HFFc6 (cell line): ENCODE measurements at regions not wholly inside any gene's neighbourhood (a gene's known extent, or its start where the extent isn't known, plus 50 kb on each side); places are given as distances from the start of the nearest gene placed in this dataset.

Experiments used
- DNase-seq: peaks from one replicate; pipeline ENCODE4 v3.0.0-alpha.2; 2018
- H3K27ac Mint-ChIP-seq: 2 replicates; pipeline ENCODE4 v1.8.0; 2020; ENCODE audit warnings: mild to moderate bottlenecking, mixed read lengths
- H3K27me3 Mint-ChIP-seq: 2 replicates; pipeline ENCODE4 v1.8.0; 2021; ENCODE audit warnings: mild to moderate bottlenecking, moderate library complexity, mixed read lengths; ENCODE audit not compliant: insufficient read depth
- H3K36me3 Mint-ChIP-seq: 2 replicates; pipeline ENCODE4 v1.8.0; 2021; ENCODE audit warnings: low read depth, mixed read lengths
- H3K4me1 Mint-ChIP-seq: 2 replicates; pipeline ENCODE4 v1.8.0; 2020; ENCODE audit warnings: low read depth, mixed read lengths
- H3K4me3 Mint-ChIP-seq: 2 replicates; pipeline ENCODE4 v1.8.0; 2020; ENCODE audit warnings: mild to moderate bottlenecking, moderate library complexity, mixed read lengths
- H3K9me3 Mint-ChIP-seq: 2 replicates; pipeline ENCODE4 v1.8.0; 2020; ENCODE audit warnings: mild to moderate bottlenecking, mixed read lengths
- CTCF ChIP-seq: fragments of 200-600 bp; sonication (generic); IDR thresholded peaks from 2 replicates; pipeline ENCODE4 v1.5.0; 2021; ENCODE audit warnings: antibody characterized with exemption, mild to moderate bottlenecking

DNA sequence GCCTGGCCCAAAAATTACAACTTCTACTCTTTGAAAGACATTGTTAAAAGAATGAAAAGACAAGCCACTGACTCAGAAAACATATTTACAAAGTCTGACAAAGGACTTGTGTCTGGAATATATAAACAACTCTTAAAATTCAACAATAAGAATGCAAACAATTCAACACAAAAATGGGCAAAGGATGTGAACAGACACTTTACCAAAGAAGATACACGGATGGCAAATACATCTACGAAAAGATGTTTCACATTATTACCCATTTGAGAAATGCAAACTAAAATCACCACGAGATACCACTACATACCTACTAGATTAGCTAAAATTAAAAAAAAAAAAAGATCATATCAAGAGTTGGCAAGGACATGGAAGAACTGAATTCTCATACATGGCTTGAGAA is 80.8 kb upstream of the METRNL start:
- H3K27me3 Mint-ChIP-seq: no peaks in the 10 kb centered on the region; the same call in none of the 2 replicates
- no peak for TF ChIP-seq CTCF
- no peaks in the 10 kb centered on the region for H3K4me1 Mint-ChIP-seq
- H3K4me3 Mint-ChIP-seq: no peak overlapping the region
- peaks cover 16% of the 10 kb centered on the region for H3K9me3 Mint-ChIP-seq
- H3K27ac Mint-ChIP-seq: no peak overlapping the region
- H3K36me3 Mint-ChIP-seq: peaks cover 26% of the 10 kb centered on the region
- DNase-seq: no peak

DNA sequence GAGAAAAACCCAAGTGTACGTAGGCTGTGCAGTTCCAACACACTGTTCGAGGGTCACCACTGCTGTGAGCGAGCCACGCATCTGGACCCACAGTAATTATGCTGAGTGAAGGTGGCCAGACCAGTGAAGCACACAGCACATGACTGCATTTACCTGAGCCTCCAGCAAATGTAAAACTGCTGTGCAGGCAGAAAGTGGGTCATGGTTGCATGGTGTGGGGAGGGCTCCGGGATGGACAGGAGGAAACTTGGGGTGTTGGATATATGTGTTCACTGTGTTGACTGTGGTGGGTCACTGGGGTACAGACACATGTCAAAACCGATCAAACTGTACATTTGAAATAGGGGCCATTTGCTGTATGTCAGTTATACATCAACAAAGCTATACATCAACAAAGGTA is 78.7 kb upstream of the METRNL start:
- no peak overlapping the region for H3K27ac Mint-ChIP-seq
- H3K27me3 Mint-ChIP-seq: no peaks in the 10 kb centered on the region; the same call in none of the 2 replicates
- H3K4me1 Mint-ChIP-seq: no peaks in the 10 kb centered on the region
- peaks cover 13% of the 10 kb centered on the region for H3K9me3 Mint-ChIP-seq
- DNase-seq: no peak
- H3K4me3 Mint-ChIP-seq: no peak overlapping the region
- no peak for TF ChIP-seq CTCF
- H3K36me3 Mint-ChIP-seq: peaks cover 20% of the 10 kb centered on the region

DNA sequence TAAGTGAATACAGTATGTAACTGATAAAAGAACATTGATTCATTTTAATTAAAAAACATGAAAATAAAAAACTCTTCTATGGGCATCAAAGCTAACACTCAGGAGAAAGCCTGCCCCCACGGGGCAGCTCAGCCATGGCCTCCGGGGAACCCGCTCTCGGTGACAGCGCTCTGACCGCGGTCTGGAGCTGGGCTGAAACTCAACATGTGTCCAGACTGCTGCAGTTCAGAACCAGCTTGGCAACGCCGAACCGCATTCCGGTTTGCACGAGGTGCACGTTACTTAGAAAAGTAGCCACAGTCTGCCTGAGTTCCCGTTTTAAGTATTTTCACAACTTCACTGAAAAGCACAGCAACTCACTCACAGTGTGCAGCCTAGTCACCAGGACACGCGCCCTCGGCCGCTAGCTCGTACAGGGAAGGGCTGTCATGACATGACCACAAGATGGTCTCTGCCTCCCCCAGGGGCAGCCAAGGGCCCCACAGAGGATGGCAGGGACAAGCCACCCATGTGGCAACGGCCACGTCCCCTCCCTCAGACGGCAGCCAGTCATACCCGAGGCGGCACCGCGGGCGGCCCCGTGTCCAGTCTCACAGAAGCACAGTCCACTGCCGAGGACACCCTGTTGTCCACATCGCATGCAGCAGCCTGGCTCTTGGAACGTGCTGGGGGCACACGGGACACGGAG is 77.1 kb upstream of the METRNL start:
- Mint-ChIP-seq H3K27me3 (no peaks in the 10 kb centered on the region; the same call in none of the 2 replicates), H3K4me1 (no peaks in the 10 kb centered on the region), H3K4me3 (no peak overlapping the region), H3K27ac (no peak overlapping the region), H3K36me3 (peaks cover 26% of the 10 kb centered on the region), H3K9me3 (peaks cover 13% of the 10 kb centered on the region)
- TF ChIP-seq CTCF: no peak
- DNase-seq: no peak

DNA sequence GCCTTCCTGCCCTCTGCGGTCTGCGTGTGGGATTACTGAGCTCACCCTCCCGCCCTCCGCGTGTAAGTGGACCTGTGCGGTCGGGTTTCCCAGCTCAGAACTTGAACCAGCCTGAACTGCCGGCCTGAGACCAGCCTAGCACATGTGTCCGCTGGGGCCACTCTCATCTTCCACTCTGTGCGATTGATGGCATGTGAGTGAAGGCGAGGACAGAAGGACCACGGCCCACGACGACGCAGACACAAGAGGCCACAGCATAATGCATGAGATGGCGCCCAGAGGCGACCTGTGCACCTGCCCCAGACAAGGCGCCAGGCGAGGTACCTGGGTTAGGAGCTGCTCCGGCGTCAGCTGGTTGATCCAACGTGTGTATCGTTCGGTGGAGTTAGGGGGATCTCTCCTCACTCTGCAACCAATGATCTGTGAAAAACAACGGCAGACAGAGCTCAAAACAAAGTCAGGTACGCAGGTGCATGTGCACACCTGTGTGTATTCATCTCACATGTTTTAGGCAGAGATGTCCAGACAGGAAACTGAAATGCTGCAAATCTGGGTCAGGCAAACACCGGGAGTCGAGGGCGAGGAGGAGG is 74.5 kb upstream of the METRNL start:
- DNase-seq: no peak
- no peaks in the 10 kb centered on the region for H3K4me1 Mint-ChIP-seq
- no peak overlapping the region for H3K4me3 Mint-ChIP-seq
- H3K9me3 Mint-ChIP-seq: no peaks in the 10 kb centered on the region; the same call in 1 of the 2 replicates
- no peaks in the 10 kb centered on the region; the same call in none of the 2 replicates for H3K27me3 Mint-ChIP-seq
- no peak for TF ChIP-seq CTCF
- H3K36me3 Mint-ChIP-seq: peaks cover 19% of the 10 kb centered on the region; the same call in 1 of the 2 replicates
- no peak overlapping the region for H3K27ac Mint-ChIP-seq

- no peak overlapping the region for H3K4me3 Mint-ChIP-seq
- DNase-seq: no peak
- H3K36me3 Mint-ChIP-seq: peaks cover 19% of the 10 kb centered on the region; the same call in 1 of the 2 replicates
- H3K4me1 Mint-ChIP-seq: no peaks in the 10 kb centered on the region
- no peak for TF ChIP-seq CTCF
- no peaks in the 10 kb centered on the region; the same call in none of the 2 replicates for H3K27me3 Mint-ChIP-seq
- no peaks in the 10 kb centered on the region; the same call in 1 of the 2 replicates for H3K9me3 Mint-ChIP-seq
- no peak overlapping the region for H3K27ac Mint-ChIP-seq
Measured at GRCh38 chr17:83005639-83006038, 73.8 kb upstream of the METRNL start.
